ENCODE measurements at regions not wholly inside any gene's neighbourhood (a gene's known extent, or its start where the extent isn't known, plus 50 kb on each side); places are given as distances from the start of the nearest gene placed in this dataset.

- H3K27me3 ChIP-seq (ENCODE audit: control insufficient read depth in 2 of 2, insufficient read depth in 2 of 2, low read length in 2 of 2) = no peaks in the 10 kb centered on the region
- H3K36me3 ChIP-seq (ENCODE audit: control insufficient read depth, insufficient read depth, low read length) = no peaks in the 10 kb centered on the region
- 3% methylated on average over 3 of the region's 3 CpGs for WGBS (ENCODE audit: insufficient coverage, low coverage, missing lambda C conversion rate)
- no peak overlapping the region for H2AFZ ChIP-seq (ENCODE audit: low read depth, low read length)
- in situ Hi-C loops (cut with MboI) = loop anchor here (25.0 kb wide), 1 partner anchor 462 kb away; the partner anchor contains the start of gene FOXG1
- H3K9me3 ChIP-seq (replicated peaks; ENCODE audit: control insufficient read depth, insufficient read depth, low read depth, low read length) = no peaks in the 10 kb centered on the region
- H3K4me2 ChIP-seq (ENCODE audit: insufficient read depth, low read length) = no peak overlapping the region
- H3K9ac ChIP-seq (ENCODE audit: insufficient read depth in 1 of 2, low read depth in 2 of 2, low read length in 2 of 2) = no peak overlapping the region
- ChIA-PET CTCF (ENCODE audit: low intra/inter-chr PET ratio) (no interaction called here), POLR2A (no interaction called here)
- H3K27ac ChIP-seq (ENCODE audit: extremely low read depth, low read depth, low read length) = no peak overlapping the region
- intact Hi-C loops (cut with micrococcal nuclease) = no loop called here
- DNase-seq (ENCODE audit: extremely low read depth in 1 of 4, low spot score in 3 of 4) = no peak
- H3K4me3 ChIP-seq = no peak overlapping the region
- H3K4me1 ChIP-seq (replicated peaks in 1 of 2; ENCODE audit: control insufficient read depth in 2 of 2, insufficient read depth in 2 of 2, low read length in 2 of 2) = no peaks in the 10 kb centered on the region
- no TSS peak for BruUV-seq (replicated peaks)
- H4K20me1 ChIP-seq (replicated peaks; ENCODE audit: control insufficient read depth, insufficient read depth, low read length) = no peaks in the 10 kb centered on the region
- TF ChIP-seq UBTF (IDR thresholded peaks at IDR 0.05; ENCODE audit: borderline replicate concordance in 1 of 2, low read depth in 2 of 2, low read length in 2 of 2) (no peak), ELF2 (CRISPR knock-in tag; IDR thresholded peaks at IDR 0.05) (no peak), NR3C1 (CRISPR knock-in tag; IDR thresholded peaks at IDR 0.05) (no peak), NCOA4 (IDR thresholded peaks at IDR 0.05; ENCODE audit: partially characterized antibody) (no peak), HES1 (IDR thresholded peaks at IDR 0.05; ENCODE audit: low read depth) (no peak), SRSF1 (IDR thresholded peaks at IDR 0.05; ENCODE audit: low read depth, low read length) (no peak)
- H3K9me1 ChIP-seq (ENCODE audit: control insufficient read depth, insufficient read depth, low read length) = no peaks in the 10 kb centered on the region
- FAIRE-seq = no peak
- H3K79me2 ChIP-seq (ENCODE audit: control insufficient read depth, insufficient read depth, low read length) = no peaks in the 10 kb centered on the region
- ATAC-seq = no peak
These were observed 457.4 kb downstream of the FOXG1 start for GRCh38 chr14:29223947-29224346.
